ENCODE measurements at regions not wholly inside any gene's neighbourhood (a gene's known extent, or its start where the extent isn't known, plus 50 kb on each side); places are given as distances from the start of the nearest gene placed in this dataset.

- no peaks in the 10 kb centered on the region for H3K9me2 ChIP-seq (replicated peaks; ENCODE audit: control insufficient read depth, low read length)
- no peaks in the 10 kb centered on the region for H3K79me2 ChIP-seq (ENCODE audit: control insufficient read depth, low read length)
- no peaks in the 10 kb centered on the region for H3K4me1 ChIP-seq (ENCODE audit: control insufficient read depth, low read length)
- no peak overlapping the region for H3K27ac ChIP-seq (ENCODE audit: low read depth, low read length)
- no peaks in the 10 kb centered on the region for H3K36me3 ChIP-seq (ENCODE audit: control insufficient read depth, low read length)
- TF ChIP-seq CTCF (IDR thresholded peaks at IDR 0.05; ENCODE audit: low read depth, low read length, poor library complexity, severe bottlenecking) (no peak), EZH2phosphoT487 (IDR thresholded peaks at IDR 0.05; ENCODE audit: borderline replicate concordance, low read length) (no peak)
- H3K4me2 ChIP-seq (ENCODE audit: low read length): no peak overlapping the region
- no peaks in the 10 kb centered on the region for H4K20me1 ChIP-seq (ENCODE audit: control insufficient read depth, insufficient read depth, low read depth, low read length)
- no peaks in the 10 kb centered on the region for H3K9me3 ChIP-seq (ENCODE audit: control insufficient read depth, insufficient read depth, low read length)
- no peaks in the 10 kb centered on the region for H3K27me3 ChIP-seq (ENCODE audit: control insufficient read depth, low read length)
- no peaks in the 10 kb centered on the region for H3F3A ChIP-seq (ENCODE audit: control insufficient read depth, insufficient read depth)
- no peak overlapping the region for H3K4me3 ChIP-seq (ENCODE audit: low read length)
Measured at GRCh38 chr2:129929321-129930290, 49.9 kb upstream of the RAB6C start.

Measured in DOHH2 (cell line).